Fibroblast of skin of back (primary cell): ENCODE measurements at regions not wholly inside any gene's neighbourhood (a gene's known extent, or its start where the extent isn't known, plus 50 kb on each side); places are given as distances from the start of the nearest gene placed in this dataset.

Experiments used
- DNase-seq: peaks from one replicate; pipeline ENCODE4 v3.0.0-alpha.2; 2013

GRCh38 chr13:106433066-106433465 is 102.4 kb downstream of the EFNB2 start:
- peak; percentile 18 for DNase-seq

GRCh38 chr13:106432636-106433035 is 102.8 kb downstream of the EFNB2 start:
- DNase-seq, result peak; percentile 50

- DNase-seq, result no peak
These were observed 108.6 kb downstream of the EFNB2 start for GRCh38 chr13:106426909-106427308.

- DNase-seq, result no peak
These were observed 109.8 kb downstream of the EFNB2 start for GRCh38 chr13:106425661-106426060.

DNA sequence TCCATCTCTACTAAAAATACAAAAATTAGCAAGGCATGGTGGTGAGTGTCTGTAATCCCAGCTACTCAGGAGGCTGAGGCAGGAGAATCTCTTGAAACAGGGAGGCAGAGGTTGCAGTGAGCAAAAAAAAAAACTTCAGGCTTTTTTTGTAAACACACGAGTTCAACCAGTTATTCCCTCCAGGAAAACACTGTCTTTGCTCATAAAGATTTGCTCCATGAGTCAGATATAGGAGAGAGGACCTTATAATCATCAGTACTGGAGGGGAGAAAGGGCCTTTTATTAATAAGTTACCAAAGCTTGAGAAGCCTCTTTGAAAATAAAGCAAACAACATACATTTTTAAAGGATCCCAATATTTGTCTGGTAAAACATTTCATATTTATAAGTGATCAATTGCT is 110.7 kb downstream of the EFNB2 start:
- peak; percentile 9 for DNase-seq

- no peak for DNase-seq
These were observed 111.9 kb downstream of the EFNB2 start for GRCh38 chr13:106423530-106423929.

DNA sequence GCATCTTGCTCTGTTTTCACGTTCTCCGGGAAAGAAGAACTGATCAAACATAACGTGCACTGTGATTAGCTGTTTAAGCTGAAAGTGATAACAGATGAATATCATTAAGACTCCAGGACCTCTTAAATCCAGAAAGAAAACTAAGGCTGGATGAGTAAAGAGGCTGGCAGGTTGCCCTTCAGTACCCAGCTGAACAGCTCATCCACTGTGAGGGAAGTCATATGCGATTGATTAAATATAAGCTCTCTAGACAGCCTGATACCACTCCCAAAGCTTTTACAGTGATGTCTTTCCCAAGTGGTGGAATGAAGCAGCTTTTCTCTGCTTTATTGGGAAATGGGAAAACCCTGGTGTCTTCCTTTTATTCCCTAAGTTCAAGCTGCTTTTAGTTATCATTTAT is 116.9 kb downstream of the EFNB2 start:
- peak; percentile 89 for DNase-seq

- no peak for DNase-seq
These were observed 117.9 kb downstream of the EFNB2 start for GRCh38 chr13:106417467-106418110.

- no peak for DNase-seq
These were observed 118.8 kb downstream of the EFNB2 start for GRCh38 chr13:106416645-106417044.

DNA sequence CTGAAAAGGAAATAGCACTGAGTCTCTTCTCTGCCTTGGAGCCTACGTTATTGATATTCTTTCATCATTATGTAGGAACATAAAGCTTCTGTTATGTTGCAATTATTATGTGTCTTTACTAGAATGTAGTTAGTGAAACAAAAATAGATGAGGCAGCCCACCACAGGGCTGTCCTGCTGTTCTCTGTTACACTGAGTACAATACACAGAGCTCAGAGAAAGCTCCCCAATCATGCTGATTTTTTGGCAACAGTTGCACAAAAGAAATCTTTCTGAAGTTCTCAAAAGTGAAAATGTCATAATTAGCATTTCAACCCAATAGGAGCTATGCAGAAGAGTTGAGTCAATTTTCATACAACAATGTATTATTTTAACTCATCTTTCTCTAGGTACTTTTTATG is 119.5 kb downstream of the EFNB2 start:
- no peak for DNase-seq

DNA sequence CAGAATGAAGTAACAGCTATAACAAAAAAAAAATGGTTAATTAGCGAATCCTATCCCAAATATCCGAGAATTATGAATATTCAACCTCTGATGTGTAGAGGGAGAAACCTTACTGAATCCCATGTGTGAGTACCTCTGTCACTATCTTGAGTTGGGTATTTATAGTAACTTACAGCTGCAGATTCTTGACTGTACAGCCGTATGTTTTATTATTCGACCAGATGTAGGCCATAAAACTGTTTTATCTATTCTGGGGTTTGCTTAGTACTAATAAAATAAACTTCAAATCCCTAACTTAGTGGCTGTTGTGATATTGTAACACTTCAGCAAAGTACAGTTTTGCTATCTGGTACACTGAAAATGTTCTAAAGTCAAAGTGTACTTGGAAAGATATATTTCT is 120.0 kb downstream of the EFNB2 start:
- DNase-seq, result no peak

GRCh38 chr13:106407338-106407737 is 128.1 kb downstream of the EFNB2 start:
- no peak for DNase-seq

- no peak for DNase-seq
These were observed 129.7 kb downstream of the EFNB2 start for GRCh38 chr13:106405731-106406130.

GRCh38 chr13:106403280-106403679 is 132.2 kb downstream of the EFNB2 start:
- no peak for DNase-seq

GRCh38 chr13:106402866-106403265 is 132.6 kb downstream of the EFNB2 start:
- DNase-seq, result no peak

- no peak for DNase-seq
These were observed 134.4 kb downstream of the EFNB2 start for GRCh38 chr13:106401081-106401480.

- DNase-seq, result no peak
These were observed 135.2 kb downstream of the EFNB2 start for GRCh38 chr13:106400289-106400688.

DNA sequence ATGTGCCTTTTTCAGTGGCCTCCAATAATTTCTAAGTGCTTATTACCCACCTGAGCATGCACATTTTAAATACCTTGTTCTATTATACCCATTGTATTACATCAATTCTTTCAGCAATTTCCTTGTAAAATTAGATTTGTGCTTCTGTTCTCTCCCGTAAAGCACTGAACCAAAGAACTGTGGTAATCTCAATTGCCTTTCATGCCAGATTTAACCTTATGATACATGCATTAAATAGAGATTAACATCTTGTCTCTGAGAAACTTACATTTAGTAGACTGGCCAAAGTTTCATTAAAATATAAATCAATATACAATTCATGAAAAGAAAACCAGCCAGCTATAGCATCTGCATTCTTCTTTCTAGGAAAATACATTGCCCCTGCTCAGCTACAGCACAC is 137.2 kb downstream of the EFNB2 start:
- no peak for DNase-seq

DNA sequence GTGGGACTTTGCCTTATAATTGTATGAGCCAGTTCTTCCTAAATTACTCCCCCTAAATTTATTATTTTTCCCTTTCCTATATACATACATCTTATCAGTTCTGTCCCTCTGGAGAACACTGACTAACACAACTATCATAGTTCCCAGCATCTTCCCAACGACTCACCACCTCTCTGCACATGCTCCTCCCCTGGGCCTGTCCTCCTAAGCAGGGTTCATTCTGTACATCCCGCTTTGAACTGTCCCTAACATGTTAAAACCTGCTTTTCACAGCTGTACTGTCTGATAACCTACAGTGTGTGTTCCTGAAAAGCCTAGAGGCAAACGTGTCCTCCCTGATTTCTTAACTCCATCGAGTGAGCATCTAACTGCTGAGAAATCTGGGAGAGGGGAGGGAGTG is 141.7 kb downstream of the EFNB2 start:
- DNase-seq, result peak; percentile 72

DNA sequence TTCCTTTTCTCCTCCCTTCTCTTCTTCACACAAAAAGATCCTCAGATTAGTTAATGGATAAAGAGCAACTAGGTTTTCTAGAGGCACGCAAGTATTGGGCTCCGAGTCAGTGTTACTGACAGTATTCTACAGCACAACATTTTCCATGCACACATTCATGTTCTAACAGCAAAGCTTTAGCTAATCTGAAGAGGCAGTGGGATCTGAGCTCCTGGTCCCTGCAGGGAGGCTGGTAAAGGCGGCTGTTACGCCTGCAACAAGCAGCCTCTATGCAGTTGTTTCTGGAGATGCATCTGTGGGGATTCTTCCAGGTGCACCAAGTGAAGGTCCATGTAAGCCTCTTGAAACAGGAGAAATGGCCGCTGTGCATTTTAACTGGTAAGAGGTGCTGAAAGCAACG is 143.8 kb downstream of the EFNB2 start:
- no peak for DNase-seq

GRCh38 chr13:106391271-106391670 is 144.2 kb downstream of the EFNB2 start:
- no peak for DNase-seq

DNA sequence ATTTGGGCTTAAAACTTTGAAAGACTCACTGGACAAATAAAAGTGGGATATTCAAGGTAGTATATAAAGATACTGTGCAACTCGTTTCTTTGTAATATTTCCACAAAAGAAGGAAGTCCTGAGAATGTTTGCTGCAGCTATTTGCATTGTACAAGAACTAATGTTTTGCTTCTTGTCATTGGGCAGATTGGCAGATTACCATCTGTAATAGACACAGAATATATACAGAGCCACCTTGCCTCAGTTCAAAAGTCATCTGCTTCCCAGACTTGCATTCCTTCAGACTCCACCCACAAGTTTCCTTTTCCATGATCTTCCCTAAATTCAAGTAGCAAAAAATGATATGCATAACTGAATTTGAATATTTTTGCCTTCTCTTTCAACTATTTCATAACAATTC is 145.1 kb downstream of the EFNB2 start:
- no peak for DNase-seq

DNA sequence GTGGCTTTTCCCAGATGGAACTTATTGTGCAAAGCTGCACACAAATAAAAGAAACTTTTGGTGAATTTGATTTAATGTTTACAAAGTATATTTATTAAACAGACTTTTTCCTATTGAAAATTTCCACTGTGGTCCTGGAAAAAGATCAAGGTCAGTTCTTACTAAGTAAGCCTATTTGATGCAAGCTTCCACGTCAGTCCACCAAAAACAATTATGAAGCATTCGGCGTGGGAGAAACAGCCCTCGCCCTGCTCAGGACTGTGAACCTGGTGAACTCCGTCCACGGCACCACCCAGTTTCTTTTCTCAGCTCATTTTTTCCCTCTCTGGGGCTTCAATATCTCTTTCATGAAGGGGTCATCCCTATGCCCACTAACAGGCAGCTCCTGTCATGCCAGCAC is 149.8 kb downstream of the EFNB2 start:
- DNase-seq, result no peak

- no peak for DNase-seq
These were observed 150.9 kb downstream of the EFNB2 start for GRCh38 chr13:106384516-106384915.

DNA sequence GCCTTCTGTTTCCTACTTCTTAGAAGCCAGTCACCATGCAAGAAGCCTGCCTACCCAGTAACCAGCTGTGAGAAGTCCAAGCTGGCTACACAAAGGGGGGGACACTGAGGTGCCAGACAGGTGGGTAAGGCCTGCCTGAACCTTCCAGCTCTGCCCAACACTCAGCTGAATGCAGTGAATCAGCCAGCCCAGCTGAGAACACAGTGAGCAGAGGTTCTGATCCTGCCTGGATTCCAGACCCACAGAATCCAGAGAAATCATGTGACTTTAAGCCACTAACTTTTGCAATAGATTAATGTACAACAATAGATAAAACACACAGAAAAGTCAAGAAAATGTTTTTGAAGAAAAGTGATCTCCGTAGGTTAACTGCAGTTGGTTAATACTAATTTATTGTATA is 151.7 kb downstream of the EFNB2 start:
- no peak for DNase-seq
